SK-N-SH (cell line): ENCODE measurements at regions not wholly inside any gene's neighbourhood (a gene's known extent, or its start where the extent isn't known, plus 50 kb on each side); places are given as distances from the start of the nearest gene placed in this dataset.

Experiments used
- CTCF ChIA-PET: fragments of 300-600, 350-600 bp; formaldehyde crosslinking; extraction: SDS; loops from one replicate; lab custom pipeline; 2021; lab: Yijun Ruan, JAX
- POLR2A ChIA-PET: fragments of 350-600 bp; sonication (Branson Sonifier 250); formaldehyde crosslinking; extraction: SDS; loops from one replicate; lab custom pipeline; 2020; ENCODE audit warnings: antibody characterized with exemption, inconsistent platforms; lab: Yijun Ruan, JAX
- DNase-seq: peaks from one replicate; pipeline ENCODE4 v3.0.0; 2012
- H2AFZ ChIP-seq: fragments of 200-600 bp; sonication (generic); 2 replicates; pipeline ENCODE4 v1.8.1; 2016; ENCODE audit warnings: antibody characterized with exemption, mild to moderate bottlenecking, low read depth
- H3F3A ChIP-seq: fragments of 200-600 bp; sonication (generic); replicated peaks from 2 replicates; pipeline ENCODE3; 2016; ENCODE audit warnings: antibody characterized with exemption, mild to moderate bottlenecking; ENCODE audit not compliant: insufficient read depth
- H3K27ac ChIP-seq, 2 experiments: fragments of 200-500 bp in 1 of 2; fragments of 200-600 bp in 1 of 2; sonication (Bioruptor generic) in 1 of 2; sonication (generic), shearing (Covaris generic) in 1 of 2; 2 replicates each; pipeline versions ENCODE4 v1.5.1 to v1.6.1; 2014 to 2016; ENCODE audit warnings: low read depth in 2 of 2, inconsistent platforms in 1 of 2, low read length in 1 of 2, mild to moderate bottlenecking in 1 of 2, mixed read lengths in 1 of 2
- H3K27me3 ChIP-seq: fragments of 200-600 bp; sonication (generic), shearing (Covaris generic); 2 replicates; pipeline ENCODE4 v1.6.1; 2016; ENCODE audit warnings: mixed run types; ENCODE audit not compliant: insufficient read depth
- H3K36me3 ChIP-seq, 2 experiments: fragments of 200-500 bp in 1 of 2; fragments of 200-600 bp in 1 of 2; sonication (Bioruptor generic) in 1 of 2; sonication (generic) in 1 of 2; replicated peaks in 1 of 2; 2 replicates each; pipeline versions ENCODE3 to v1.5.1; 2014 to 2016; ENCODE audit warnings: low read length in 1 of 2, mild to moderate bottlenecking in 1 of 2; ENCODE audit not compliant: insufficient read depth in 2 of 2, control insufficient read depth in 1 of 2
- H3K4me1 ChIP-seq, 2 experiments: fragments of 200-500 bp in 1 of 2; fragments of 200-600 bp in 1 of 2; sonication (Bioruptor generic) in 1 of 2; sonication (generic), shearing (Covaris generic) in 1 of 2; 2 replicates each; pipeline versions ENCODE4 v1.5.1 to v1.6.1; 2014 to 2016; ENCODE audit warnings: low read depth in 1 of 2, low read length in 1 of 2, mixed run types in 1 of 2; ENCODE audit not compliant: insufficient read depth in 2 of 2, control insufficient read depth in 1 of 2
- H3K4me2 ChIP-seq: fragments of 200-600 bp; sonication (generic), shearing (Covaris generic); 2 replicates; pipeline ENCODE4 v1.6.1; 2017; ENCODE audit warnings: mixed run types
- H3K4me3 ChIP-seq, 2 experiments: fragments of 200-500 bp in 1 of 2; fragments of 200-600 bp in 1 of 2; sonication (Bioruptor generic) in 1 of 2; sonication (generic), shearing (Covaris generic) in 1 of 2; 2 replicates each; pipeline versions ENCODE4 v1.5.1 to v1.8.1; 2014 to 2016; ENCODE audit warnings: low read depth in 2 of 2, inconsistent platforms in 1 of 2, low read length in 1 of 2, mild to moderate bottlenecking in 1 of 2, mixed read lengths in 1 of 2, moderate library complexity in 1 of 2
- H3K79me2 ChIP-seq: fragments of 200-600 bp; sonication (generic); 2 replicates; pipeline ENCODE4 v1.8.1; 2017; ENCODE audit warnings: mild to moderate bottlenecking; ENCODE audit not compliant: insufficient read depth
- H3K9ac ChIP-seq: fragments of 200-600 bp; sonication (generic); 2 replicates; pipeline ENCODE4 v1.6.1; 2017; ENCODE audit warnings: mixed run types
- H3K9me2 ChIP-seq: fragments of 200-600 bp; sonication (generic); 2 replicates; pipeline ENCODE4 v1.6.1; 2017; ENCODE audit warnings: mixed run types
- H3K9me3 ChIP-seq: fragments of 200-600 bp; sonication (generic); 2 replicates; pipeline ENCODE4 v1.6.1; 2017; ENCODE audit warnings: mixed run types, mild to moderate bottlenecking, moderate library complexity
- H4K20me1 ChIP-seq: fragments of 200-600 bp; sonication (generic); 2 replicates; pipeline ENCODE4 v1.6.1; 2017; ENCODE audit warnings: mild to moderate bottlenecking, mixed run types; ENCODE audit not compliant: insufficient read depth
- CTCF ChIP-seq: fragments of 200-600 bp; sonication (generic); IDR thresholded peaks from 2 replicates; pipeline ENCODE4 v1.6.1; 2017; ENCODE audit warnings: antibody characterized with exemption, mild to moderate bottlenecking, moderate library complexity
- EP300 ChIP-seq, 2 experiments: IDR thresholded peaks; 2 replicates each; pipeline versions ENCODE4 v1.4.0 to v1.6.1; 2012; ENCODE audit warnings: borderline replicate concordance in 1 of 2, low read depth in 1 of 2, low read length in 1 of 2
- EZH2phosphoT487 ChIP-seq: fragments of 200-600 bp; sonication (generic); IDR thresholded peaks from 2 replicates; pipeline ENCODE4 v1.6.1; 2017; ENCODE audit warnings: low read depth, mixed run types, mild to moderate bottlenecking, antibody characterized with exemption, moderate library complexity, borderline replicate concordance
- FOSL2 ChIP-seq: IDR thresholded peaks from 2 replicates; pipeline ENCODE4 v1.4.0; 2012; ENCODE audit warnings: low read depth, mild to moderate bottlenecking, moderate library complexity, borderline replicate concordance
- FOXJ3 ChIP-seq: sonication (generic); formaldehyde crosslinking; IDR thresholded peaks from 2 replicates; pipeline ENCODE4 v1.5.1; 2020; ENCODE audit warnings: mild to moderate bottlenecking, missing genetic modification reagents
- FOXM1 ChIP-seq: IDR thresholded peaks from 2 replicates; pipeline ENCODE4 v1.4.0; 2012; ENCODE audit warnings: low read depth, mild to moderate bottlenecking
- GATA2 ChIP-seq: sonication (generic); formaldehyde crosslinking; IDR thresholded peaks from 2 replicates; pipeline ENCODE4 v1.5.0; 2020; ENCODE audit warnings: mild to moderate bottlenecking, missing genetic modification reagents
- MEF2A ChIP-seq: IDR thresholded peaks from 2 replicates; pipeline ENCODE4 v1.4.0; 2012; ENCODE audit warnings: low read depth, borderline replicate concordance
- NRF1 ChIP-seq: IDR thresholded peaks from 2 replicates; pipeline ENCODE4 v1.6.1; 2012; ENCODE audit warnings: low read depth, mild to moderate bottlenecking, low read length
- PBX3 ChIP-seq: IDR thresholded peaks from 2 replicates; pipeline ENCODE4; 2012
- RAD21 ChIP-seq: IDR thresholded peaks from 2 replicates; pipeline ENCODE4 v1.6.1; 2012; ENCODE audit warnings: mild to moderate bottlenecking, low read length
- SIN3A ChIP-seq: IDR thresholded peaks from 2 replicates; pipeline ENCODE4 v1.6.1; 2012; ENCODE audit warnings: low read depth, mild to moderate bottlenecking, low read length, moderate library complexity, borderline replicate concordance
- SMC3 ChIP-seq: IDR thresholded peaks from 2 replicates; pipeline ENCODE4 v1.6.1; 2012; ENCODE audit warnings: low read depth, low read length, improper control_type of control experiment
- TAF1 ChIP-seq: IDR thresholded peaks from 2 replicates; pipeline ENCODE4 v1.6.1; 2012; ENCODE audit warnings: low read depth, mild to moderate bottlenecking, low read length, moderate library complexity, borderline replicate concordance
- TCF12 ChIP-seq: IDR thresholded peaks from 2 replicates; pipeline ENCODE4 v1.4.0; 2012
- TEAD4 ChIP-seq: IDR thresholded peaks from 2 replicates; pipeline ENCODE4 v1.4.0; 2012; ENCODE audit warnings: mild to moderate bottlenecking, borderline replicate concordance; ENCODE audit not compliant: insufficient read depth
- YY1 ChIP-seq: IDR thresholded peaks from 2 replicates; pipeline ENCODE4 v1.4.0; 2012; ENCODE audit warnings: low read depth, mild to moderate bottlenecking
- ZBTB33 ChIP-seq: IDR thresholded peaks from 2 replicates; pipeline ENCODE4 v1.4.0; 2012; ENCODE audit warnings: low read depth, borderline replicate concordance
- WGBS: methylation state at CpG from one replicate; pipeline ENCODE4 v1.1.6; 2017; ENCODE audit warnings: low lambda C conversion rate; 5-methylcytosine and 5-hydroxymethylcytosine counted together
- TF ChIP-seq, protein P1 (sequence below): IDR thresholded peaks from 2 replicates; pipeline ENCODE4 v1.4.0; 2012; ENCODE audit warnings: low read depth, borderline replicate concordance
- TF ChIP-seq, protein P2 (sequence below): IDR thresholded peaks from 2 replicates; pipeline ENCODE4 v1.6.1; 2012; ENCODE audit warnings: mild to moderate bottlenecking, low read depth, low read length, moderate library complexity

GRCh38 chr7:125444864-125445263 is 515.2 kb upstream of the POT1 start (continued):
- TF ChIP-seq ZBTB33 (no peak), SMC3 (no peak), EP300 (IDR thresholded peaks at IDR 0.05; ENCODE audit: borderline replicate concordance in 1 of 2, low read depth in 1 of 2, low read length in 1 of 2) (no peak), FOXM1 (no peak), TEAD4 (no peak), EZH2phosphoT487 (no peak), PBX3 (no peak), FOXJ3 (CRISPR knock-in tag) (no peak)

DNA sequence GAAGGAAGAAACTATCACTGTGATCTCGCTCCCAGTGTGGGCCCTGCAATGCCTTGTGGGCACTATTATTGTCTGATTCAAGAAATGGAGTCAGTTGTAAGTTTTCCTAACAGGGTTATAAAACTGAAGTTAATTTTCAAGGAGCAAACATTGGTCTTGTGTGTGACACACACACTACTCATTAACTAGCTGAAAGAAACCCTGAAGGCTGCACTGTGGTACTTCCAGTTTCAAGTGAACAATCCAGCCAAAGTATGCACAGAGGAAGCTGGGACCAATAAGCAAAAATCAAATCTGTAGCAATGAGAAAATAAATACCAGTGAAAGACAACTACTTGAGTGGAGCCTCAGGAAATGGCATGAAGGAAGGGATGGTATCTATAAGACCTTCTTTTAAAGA is 506.6 kb upstream of the POT1 start:
- Histone ChIP-seq H3F3A (no peaks in the 10 kb centered on the region), H3K79me2 (no peaks in the 10 kb centered on the region), H3K9ac (no peak overlapping the region), H4K20me1 (no peaks in the 10 kb centered on the region), H3K9me3 (no peaks in the 10 kb centered on the region), H2AFZ (no peak overlapping the region), H3K36me3 (no peaks in the 10 kb centered on the region), H3K27me3 (no peaks in the 10 kb centered on the region), H3K27ac (no peak overlapping the region), H3K9me2 (no peaks in the 10 kb centered on the region), H3K4me3 (no peak overlapping the region), H3K4me2 (no peak overlapping the region), H3K4me1 (no peaks in the 10 kb centered on the region)
- WGBS = 31% methylated on average over 1 of the region's 1 CpG
- no peak for DNase-seq
- ChIA-PET CTCF (interaction anchor here (0.6 kb wide), 1 partner anchor 376 kb away, joined by 3 read pairs; no protein-coding TSS in a partner anchor), POLR2A (no interaction called here)
- TF ChIP-seq CTCF (no peak), YY1 (no peak), ZBTB33 (no peak), RAD21 (no peak), FOSL2 (no peak), SMC3 (no peak), TAF1 (no peak), TCF12 (no peak), TEAD4 (no peak), MEF2A (no peak), SIN3A (no peak), NRF1 (no peak), GATA2 (CRISPR knock-in tag) (no peak)
- TF ChIP-seq, protein P1, sequence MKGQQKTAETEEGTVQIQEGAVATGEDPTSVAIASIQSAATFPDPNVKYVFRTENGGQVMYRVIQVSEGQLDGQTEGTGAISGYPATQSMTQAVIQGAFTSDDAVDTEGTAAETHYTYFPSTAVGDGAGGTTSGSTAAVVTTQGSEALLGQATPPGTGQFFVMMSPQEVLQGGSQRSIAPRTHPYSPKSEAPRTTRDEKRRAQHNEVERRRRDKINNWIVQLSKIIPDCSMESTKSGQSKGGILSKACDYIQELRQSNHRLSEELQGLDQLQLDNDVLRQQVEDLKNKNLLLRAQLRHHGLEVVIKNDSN = no peak
- TF ChIP-seq, protein P2, sequence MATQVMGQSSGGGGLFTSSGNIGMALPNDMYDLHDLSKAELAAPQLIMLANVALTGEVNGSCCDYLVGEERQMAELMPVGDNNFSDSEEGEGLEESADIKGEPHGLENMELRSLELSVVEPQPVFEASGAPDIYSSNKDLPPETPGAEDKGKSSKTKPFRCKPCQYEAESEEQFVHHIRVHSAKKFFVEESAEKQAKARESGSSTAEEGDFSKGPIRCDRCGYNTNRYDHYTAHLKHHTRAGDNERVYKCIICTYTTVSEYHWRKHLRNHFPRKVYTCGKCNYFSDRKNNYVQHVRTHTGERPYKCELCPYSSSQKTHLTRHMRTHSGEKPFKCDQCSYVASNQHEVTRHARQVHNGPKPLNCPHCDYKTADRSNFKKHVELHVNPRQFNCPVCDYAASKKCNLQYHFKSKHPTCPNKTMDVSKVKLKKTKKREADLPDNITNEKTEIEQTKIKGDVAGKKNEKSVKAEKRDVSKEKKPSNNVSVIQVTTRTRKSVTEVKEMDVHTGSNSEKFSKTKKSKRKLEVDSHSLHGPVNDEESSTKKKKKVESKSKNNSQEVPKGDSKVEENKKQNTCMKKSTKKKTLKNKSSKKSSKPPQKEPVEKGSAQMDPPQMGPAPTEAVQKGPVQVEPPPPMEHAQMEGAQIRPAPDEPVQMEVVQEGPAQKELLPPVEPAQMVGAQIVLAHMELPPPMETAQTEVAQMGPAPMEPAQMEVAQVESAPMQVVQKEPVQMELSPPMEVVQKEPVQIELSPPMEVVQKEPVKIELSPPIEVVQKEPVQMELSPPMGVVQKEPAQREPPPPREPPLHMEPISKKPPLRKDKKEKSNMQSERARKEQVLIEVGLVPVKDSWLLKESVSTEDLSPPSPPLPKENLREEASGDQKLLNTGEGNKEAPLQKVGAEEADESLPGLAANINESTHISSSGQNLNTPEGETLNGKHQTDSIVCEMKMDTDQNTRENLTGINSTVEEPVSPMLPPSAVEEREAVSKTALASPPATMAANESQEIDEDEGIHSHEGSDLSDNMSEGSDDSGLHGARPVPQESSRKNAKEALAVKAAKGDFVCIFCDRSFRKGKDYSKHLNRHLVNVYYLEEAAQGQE = no peak
